ENCODE measurements at regions not wholly inside any gene's neighbourhood (a gene's known extent, or its start where the extent isn't known, plus 50 kb on each side); places are given as distances from the start of the nearest gene placed in this dataset.
"Not testable (repeated sequence)": the region's sequence is repeated elsewhere in the genome, so short reads cannot be mapped to it uniquely, and the experiment has no call there.

DNA sequence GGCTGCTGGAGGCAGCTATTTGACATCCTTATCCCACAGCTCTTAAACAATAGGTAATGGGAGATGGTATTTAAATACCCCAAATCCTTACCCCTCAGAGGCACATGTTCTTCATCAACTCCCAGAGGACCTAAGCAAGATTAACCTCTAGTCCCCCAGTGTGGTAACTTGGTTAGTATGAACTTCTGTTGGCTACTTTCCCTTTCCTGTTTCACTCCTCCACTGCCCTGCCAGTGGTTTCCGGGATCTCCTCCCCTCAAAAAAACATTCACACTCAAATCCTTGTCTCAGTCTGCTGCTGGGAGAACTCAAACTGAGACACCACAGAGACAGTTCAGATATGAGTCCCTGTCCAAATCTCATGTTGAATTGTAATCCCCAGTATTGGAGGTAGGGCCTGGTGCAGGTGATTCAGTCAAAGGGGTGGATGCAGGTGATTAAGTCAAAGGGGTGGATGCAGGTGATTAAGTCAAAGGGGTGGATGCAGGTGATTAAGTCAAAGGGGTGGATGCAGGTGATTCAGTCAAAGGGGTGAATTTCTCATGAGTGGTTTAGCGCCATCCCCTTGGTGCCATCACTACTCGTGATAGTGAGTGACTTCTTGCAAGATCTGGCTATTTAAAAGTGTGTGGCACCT is 335.0 kb upstream of the CTNNB1 start:
- DNase-seq, result no peak

DNA sequence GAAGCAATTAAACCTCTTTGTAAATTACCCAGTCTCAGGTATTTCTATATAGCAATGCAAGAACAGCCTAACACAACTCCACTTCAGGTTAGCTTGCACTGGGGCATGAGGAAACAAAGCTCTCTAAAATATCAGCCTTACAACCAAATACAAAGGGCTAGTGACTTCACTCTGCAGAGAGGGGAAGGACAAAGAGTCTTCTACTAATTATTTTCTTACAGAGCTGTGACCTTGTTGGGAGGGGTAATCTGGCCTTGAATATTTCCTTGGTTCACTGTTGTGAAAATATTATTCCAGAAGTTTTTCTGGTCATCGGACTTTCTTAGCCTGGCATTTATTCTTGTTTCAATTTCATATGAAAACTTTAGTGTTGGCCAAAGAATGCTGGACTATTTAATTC is 334.4 kb upstream of the CTNNB1 start:
- DNase-seq, result no peak

DNA sequence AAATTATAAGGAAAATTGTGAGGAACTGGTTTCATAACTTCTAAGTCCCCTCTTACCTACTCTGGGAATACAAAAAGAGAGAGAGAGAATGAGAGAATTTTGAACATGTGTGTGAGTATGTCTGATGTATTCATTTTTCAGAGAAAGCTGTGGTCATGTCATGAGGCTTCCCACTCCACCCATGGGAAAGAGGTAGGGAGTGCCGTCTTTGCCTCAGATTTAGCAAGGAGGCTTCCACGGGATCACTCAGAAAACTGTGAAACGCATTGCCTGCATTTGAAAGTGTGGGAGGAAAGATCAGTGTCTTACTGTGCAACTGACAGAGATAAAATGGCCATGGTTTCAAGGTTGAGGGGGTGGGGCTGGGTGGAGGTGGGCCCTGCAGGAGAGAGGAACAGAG is 331.5 kb upstream of the CTNNB1 start:
- no peak for DNase-seq

DNA sequence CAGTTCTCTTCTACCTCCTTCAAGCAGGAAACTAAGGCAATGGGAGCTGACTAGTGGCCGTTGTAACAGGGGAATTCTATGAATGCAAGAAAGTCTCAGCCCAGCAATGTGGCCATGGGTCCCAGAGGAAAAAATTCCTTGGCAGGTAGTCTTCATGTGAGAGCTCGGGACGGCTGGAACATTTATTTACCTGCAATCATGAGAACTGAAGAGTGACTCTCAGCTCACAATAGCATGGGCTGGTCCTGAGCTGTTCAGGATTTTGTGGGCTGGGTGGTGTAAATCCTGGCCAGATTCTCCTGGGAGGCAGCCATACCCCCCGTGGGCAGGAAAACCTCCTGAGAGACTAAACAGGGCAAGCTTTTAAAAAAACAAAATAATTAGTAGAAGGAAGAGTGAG is 330.3 kb upstream of the CTNNB1 start:
- DNase-seq, result no peak

DNA sequence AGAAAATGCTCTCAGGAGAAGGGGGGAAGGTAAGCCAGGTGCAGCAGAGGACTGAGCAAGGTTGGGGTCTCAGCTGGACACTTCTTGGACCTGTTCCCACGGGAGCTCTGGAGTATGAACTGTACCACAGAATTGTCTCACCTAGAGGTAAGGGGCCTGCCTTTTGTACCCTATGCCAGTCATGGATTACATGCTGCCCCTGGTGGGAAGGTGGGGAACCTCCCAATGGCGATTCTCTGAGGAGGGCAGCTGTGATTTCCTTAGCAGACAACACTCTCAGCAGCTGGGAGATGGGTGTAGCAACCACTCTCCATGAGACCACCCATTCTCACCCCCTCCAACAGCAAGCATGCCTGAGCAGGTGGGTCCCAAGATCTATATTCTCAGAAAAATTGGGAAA is 329.4 kb upstream of the CTNNB1 start:
- no peak for DNase-seq

DNA sequence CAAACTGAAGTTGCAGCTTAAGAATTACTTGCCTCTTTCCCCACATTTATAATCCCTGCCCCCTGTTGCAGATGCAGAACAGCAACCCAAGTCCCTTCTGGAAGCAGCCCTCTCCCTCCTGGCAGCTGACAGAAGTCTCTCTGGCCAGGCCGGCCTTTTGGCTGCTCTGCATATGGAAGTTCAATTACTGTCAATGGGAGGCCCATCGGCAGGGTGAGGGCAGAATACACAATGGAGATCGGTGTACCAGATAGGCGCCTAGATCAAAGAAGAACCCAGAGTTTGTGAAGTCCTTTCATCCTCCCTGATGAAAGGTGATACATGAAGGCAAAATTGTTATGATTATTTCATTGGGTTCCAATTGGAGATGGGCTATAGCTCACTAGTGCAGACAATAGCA is 327.9 kb upstream of the CTNNB1 start:
- no peak for DNase-seq

DNA sequence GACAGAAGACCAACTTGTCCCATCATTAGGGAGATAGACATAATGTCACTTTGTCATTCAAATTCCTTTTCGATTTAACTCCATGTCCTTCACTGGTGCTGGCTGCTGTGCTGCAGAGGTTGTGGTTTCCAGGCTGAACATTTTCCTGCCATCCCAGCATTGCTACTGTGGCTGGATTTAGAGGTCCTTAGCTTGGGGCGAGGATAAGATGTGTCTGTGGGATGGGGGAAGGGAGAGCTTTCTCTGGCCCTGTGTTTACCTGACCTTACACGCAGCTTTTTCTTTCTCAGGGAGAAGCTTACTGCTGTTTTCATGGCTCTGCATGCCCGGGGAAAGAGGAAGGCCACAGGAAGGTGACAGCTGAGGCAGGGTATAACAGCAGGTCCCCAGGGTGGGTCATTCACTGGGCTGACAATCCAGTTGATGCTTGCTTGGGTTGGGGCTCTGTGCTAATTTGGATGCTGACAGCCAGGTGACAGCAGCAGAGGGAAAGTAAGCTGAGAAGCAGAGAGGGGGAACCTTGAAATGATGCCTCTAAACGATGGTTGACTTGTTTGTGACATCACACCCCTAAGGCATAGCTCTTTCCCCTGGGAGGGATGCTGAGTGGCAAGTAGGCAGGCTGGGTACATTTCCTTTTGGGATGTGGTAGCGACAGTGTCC is 326.9 kb upstream of the CTNNB1 start:
- no peak for DNase-seq

DNA sequence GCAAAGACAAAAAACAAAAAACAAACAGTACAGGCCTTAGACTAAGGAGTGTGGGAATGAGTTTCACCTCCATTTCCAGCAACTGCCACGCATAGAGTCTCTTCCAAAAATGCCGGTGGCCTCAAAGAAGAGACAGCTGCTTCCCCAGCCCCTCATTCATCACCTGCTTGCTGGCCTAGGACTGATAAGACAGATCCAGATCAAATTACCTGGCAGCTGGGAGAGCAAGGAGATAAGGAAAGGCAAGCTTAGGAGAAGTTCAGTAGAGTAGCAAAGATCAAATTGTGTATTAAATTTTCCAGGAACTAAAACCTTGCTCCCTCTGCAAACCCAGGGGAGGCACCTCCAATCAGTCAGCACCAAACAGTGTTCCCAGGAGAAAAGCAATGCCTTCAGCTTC is 325.8 kb upstream of the CTNNB1 start:
- DNase-seq, result no peak

DNA sequence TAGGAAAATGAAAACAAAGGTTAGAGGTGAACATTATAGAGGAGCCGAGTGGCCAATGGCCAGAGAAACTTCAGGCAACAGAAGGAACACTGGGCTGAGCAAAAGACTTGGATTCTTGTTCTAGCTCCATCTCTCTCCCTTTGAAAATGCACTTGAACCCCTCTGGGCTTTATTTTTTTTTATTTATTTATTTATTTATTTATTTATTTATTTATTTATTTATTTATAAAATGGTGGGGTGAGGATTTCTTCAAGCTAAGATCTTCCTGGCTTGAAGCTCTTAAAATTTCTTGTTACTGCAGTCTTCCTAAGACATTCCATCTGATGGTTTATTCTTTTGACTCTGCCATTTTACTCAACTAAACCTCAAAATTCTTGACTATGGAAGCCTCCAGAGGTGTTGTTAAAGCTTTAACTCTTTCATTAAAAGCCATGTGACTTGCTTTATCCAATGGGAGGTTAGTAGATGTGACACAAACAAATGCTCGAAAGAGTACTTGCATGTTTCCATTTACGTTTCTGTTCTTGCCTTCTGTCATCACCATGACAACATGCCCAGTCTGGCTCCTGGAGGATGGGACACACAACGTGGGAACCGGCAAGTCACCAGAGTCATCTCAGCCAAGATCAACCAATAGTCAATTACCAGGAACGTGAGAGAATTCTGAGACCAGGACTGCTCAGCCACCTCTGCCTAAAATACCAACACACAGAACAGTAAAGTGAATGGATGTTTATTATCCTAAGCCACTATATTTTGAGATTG is 325.2 kb upstream of the CTNNB1 start:
- DNase-seq, result no peak

DNA sequence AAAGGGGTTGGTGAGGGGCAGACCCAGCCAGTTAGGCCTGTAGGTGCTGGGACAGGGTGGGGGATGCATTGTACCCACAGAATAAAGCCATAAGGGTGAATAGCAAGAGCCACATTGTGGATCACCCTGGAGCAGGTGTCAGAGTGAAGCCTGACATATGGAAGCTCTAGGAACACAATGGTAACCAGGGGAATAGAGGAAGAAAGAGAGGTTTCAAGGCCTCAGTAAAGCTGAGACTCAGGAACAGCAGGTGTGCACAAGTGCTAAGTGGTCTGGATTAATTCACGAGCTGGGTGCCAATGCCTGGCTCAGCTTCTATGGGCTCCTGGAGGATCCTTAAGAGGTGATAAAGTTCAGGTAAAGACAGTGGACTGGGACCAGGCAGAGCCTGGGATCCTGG is 323.7 kb upstream of the CTNNB1 start:
- DNase-seq, result peak; percentile 78

DNA sequence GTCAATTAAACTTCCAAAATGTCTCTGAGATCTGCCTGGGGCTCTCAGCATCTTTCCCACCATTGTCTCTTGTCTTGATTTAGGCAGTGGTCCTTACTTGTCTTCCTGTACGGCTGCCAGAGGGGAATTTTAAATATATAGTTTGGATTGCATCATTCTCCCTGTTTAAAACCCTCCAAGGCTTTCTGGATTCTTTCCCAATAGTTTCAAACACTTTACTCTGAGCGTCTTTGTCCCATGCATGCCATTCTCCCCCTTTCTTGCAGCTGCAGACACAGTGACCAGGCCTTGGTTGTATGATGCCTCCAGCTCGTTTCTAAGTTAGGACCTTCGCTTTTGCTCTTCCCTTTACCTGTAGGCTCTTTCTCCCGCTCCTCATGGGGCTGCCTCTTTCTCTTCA is 323.3 kb upstream of the CTNNB1 start:
- no peak for DNase-seq

DNA sequence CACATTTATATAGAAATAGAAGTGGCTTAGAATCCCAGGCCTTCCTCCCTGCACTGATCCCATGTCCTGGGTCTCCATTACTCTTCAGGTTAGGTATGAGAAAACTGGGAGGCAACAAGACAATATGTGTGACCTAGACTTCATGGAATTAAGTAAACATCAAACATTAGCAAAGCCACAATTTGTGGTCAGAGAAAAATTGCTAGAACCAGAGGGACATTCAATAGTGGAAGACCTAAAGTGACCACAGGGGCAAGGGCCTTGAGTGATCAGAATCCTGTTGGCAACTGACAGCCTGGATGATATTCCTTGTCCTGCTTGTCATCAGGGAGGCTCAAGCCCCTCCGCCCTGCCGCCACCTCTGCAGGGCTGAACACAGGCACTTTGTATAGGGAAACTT is 322.8 kb upstream of the CTNNB1 start:
- no peak for DNase-seq

DNA sequence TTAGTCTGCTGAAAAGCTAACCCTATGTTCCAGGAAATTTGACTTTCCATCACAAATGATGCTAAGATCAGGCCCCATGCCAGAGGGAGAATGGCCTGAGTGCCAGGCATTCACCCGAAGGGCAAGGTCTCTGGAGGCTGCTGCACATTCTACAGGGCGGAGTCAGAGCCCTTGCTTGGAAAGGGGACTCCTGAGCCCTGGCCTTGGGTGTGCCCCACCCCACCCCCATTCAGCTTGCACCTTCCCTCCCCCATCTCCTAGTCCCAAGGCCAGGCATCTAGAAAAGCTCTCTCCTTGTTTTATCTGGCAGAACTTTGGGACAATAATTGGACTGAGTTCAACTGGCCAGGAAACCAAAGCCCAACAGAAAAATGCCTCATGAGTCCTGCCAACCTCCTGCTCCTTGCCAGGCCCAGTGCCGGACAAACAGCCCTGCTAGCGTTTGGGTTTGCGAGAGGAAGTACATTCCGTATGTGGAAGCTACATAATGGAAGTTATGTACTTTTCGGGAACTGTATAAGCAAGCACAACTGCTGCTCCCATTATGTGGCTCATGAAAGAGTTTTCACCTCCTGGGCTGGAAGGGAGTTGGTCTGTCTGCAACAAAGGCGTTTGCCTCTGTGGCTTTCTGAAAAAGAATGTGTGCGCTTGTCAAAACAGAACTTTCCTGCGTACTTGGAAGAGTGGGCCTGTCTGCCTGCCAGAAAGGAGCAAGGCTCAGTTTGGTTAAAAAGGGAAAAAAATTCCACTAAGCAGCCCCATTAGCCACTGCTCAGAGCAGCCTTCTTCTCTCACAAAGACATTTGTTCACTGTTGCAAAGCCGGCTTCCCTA is 321.5 kb upstream of the CTNNB1 start:
- no peak for DNase-seq

DNA sequence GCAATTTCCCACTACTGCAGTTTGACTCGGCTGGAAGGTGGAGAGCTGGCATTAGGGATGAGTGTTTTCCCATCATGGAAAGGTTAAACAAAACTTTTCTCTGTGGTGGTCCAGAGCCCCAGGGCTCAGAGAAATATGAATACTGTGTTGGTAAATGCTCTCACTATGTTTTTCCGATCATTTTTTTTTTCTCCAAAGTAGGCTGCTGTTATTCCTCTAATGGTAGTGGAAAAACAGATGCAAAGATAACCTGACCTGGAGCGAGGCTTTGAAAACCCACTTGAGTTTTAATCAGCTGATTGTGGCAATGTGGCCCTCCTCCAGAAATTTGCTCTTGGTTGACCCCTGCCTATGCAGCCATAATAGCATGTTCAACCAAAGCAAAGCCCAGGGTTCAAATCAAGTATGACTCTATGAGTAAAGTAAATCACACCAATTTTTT is 320.8 kb upstream of the CTNNB1 start:
- no peak for DNase-seq

DNA sequence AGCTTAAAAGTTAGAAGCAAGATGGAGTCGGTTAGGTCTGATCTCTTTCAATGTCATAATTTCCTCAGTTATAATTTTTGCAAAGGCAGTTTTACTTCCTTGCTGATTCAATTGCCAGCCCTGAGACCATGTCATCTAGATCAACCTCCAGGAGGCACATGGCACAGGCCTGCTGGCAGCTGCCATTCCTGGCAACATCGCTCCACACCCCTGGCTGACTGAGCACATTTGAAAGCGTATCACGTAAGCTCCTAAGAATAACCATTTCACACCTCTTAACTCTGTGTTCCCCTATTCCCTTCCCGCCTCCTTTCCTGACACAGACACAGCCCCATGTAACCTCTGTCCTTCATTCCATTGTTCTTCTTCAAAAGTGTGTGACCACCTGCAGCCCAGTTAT is 313.9 kb upstream of the CTNNB1 start:
- no peak for DNase-seq

DNA sequence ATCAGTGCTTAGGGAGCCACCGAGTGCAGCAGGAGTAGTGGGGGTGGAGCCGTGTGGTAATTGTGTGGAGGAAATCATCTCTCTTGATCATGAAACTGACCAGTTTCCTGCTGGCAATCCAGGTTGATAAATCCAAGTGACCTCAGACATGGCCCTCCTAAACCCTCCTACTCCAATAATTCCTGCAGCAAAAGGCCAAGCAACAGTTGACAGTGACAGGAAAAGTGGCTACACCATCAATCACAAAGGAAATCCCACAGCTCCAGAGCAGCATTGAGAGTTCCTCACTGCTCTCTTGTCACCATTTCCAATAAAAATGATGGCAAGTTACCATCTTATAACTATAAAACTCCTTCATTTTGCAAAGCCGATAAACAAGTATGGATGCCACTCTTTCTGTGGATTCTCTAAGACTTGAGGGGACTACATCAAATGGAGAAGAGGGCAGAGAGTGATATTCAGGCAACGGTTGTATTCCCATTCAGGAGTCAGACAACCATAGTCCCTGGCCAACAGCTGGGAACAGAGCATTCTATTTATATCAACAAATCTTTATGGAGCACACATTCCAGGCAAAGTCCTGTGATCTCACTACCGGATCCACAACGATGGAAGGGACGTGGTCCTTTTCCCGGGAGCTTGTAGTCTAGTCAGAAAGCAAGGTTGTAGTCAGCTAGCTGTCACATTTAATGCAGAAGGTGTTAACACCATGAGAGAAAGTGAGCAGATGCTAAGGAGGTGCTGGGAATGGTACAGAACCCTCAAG is 312.5 kb upstream of the CTNNB1 start:
- DNase-seq, result no peak

DNA sequence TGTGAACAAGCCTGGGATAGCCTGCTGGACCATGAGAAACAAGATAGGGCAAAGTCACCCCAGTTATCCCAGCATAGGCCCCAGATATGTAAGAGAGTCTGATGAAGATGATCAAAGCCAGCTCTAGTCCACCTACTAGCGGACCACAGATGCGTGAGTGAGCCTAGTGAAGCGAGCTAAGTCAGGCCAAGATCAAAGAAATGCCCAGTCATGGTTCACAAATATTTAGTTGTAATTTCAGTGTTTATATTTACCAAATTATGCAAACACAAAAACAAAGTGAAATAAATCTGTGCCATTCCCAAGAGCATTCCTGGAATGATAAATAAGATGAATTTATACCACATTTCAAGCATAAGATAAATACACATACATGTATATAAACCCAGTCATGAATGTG is 308.1 kb upstream of the CTNNB1 start:
- DNase-seq, result no peak

DNA sequence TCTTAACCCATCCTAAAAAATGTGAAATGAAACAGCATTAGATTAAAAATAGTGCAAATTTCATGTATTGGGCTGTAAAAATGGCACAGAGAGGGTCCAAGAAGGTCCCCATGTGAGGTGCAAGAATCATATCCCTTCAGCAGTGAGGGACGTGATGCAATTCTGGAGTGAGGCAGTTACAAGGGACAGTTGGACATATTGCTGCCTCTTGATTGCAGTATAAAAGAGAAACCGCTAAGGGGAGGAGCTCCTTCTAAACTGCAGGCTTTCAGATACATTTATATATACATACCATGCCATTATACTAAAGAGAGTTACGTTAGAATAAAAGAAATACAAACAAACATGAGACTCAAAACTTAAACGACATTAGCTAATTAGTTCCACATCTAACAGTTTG is 304.2 kb upstream of the CTNNB1 start:
- no peak for DNase-seq

DNA sequence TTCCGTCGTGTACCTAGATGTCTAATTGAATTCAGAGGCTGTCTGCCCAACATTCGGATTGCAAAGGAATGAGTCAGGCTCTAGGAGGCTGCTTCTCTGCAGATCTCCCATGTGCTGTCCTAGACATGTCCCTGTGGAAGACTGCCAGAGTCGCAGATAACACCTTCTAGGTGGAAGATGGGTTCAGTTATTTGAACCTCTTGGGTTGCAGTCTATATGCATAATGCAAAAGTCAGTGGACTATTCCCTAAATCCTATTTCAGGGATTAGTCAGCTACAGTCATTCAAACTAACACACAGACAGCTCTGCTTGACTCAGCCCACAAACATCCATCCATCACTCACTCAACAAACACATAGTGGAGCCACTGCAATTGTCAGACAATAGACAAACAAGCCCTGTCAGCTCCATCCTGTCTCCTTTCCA is 300.0 kb upstream of the CTNNB1 start:
- no peak for DNase-seq

DNA sequence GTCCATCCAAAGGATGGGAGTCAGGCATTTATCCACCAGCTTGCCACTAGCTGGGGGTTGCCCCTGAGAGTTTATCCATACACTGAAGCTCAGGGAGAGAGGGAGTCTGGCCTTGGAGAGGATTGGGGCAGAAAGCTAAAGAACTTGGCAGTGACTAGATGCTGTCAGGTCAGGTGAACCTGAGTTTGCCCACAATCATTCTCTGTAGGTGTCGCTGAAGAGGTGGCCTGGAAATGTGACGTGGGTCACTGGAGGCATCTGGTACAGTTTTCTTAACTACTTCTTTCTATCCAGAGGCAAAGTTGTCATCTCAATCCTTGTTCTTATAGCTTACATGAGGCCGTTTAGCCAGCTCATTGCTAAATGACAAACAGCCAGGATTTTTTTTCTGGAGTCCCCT is 298.0 kb upstream of the CTNNB1 start:
- DNase-seq, result no peak

DNA sequence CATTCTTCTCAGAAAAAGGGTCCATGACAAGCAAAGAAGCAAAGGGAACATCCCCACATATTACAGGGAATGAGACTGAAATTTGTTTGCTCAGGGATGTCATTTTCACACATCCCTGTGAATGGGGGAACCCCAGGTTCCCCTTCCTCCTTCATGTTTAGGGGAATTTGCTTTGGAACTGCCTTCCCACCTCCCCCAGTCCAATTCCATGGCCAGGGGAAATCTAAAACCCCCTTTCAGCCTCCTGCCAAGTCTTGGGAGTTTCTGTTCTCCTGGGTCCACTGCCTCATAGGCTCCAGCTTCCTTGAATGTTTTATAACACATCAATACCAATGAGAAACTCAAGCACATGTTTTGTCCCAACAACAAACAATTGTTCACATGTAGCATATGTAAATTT is 297.5 kb upstream of the CTNNB1 start:
- DNase-seq, result no peak

DNA sequence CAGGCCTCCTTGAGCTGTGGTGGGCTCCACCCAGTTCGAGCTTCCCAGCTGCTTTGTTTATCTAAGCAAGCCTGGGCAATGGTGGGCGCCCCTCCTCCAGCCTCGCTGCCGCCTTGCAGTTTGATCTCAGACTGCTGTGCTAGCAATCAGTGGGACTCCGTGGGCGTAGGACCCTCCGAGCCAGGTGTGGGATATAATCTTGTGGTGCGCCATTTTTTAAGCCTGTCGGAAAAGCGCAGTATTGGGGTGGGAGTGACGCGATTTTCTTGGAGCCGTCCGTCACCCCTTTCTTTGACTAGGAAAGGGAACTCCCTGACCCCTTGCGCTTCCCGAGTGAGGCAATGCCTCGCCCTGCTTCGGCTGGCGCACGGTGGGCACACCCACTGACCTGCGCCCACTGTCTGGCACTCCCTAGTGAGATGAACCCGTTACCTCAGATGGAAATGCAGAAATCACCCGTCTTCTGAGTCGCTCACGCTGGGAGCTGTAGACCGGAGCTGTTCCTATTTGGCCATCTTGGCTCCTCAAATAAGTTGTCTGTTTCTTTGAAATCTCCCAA is 291.3 kb upstream of the CTNNB1 start:
- not testable (repeated sequence) for DNase-seq
